ENCODE measurements at regions not wholly inside any gene's neighbourhood (a gene's known extent, or its start where the extent isn't known, plus 50 kb on each side); places are given as distances from the start of the nearest gene placed in this dataset.
"Not testable (repeated sequence)": the region's sequence is repeated elsewhere in the genome, so short reads cannot be mapped to it uniquely, and the experiment has no call there.

DNA sequence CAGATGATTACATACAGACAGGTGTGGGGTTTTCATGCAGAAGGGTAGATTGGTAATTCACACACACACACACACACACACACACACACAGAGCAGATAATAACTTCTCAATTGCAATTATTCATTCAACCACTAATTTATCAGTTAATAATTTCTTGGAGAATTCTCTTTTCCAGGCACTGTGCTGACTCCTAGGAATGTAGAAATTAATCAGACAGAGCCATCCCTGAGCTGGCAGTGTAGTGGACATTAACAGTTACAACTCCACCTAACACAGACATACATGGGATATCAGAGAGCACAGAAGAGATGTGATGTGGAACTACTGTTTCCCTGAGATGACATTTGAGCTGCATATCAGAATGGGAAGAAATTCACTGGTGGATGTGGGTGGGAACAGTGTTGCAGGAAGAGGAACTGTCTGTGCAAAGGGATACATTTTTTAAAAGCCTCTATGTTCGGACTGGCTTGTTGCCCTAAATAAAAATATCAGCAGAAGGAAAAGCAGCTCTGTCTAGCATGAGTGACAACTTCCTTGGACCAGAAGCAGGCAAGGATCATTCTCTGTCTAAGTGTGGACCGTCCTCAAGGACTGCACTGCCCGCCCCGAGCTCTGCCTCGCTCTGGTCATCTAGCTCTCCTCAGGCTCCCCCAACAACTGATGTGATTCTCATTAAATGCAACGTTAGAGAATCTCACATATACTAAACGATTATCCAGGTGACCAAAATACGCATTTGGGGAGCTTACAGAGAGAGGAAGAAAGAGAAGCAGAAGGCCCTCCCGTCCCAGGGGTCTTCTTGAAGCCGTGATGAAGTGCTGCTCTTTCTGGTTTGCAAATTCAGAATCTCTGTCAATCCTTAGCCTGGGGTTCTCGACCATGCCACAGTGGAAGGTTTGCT lies 173.4 kb upstream of the TRIB2 start:
- DNase-seq (ENCODE audit: low spot score): no peak

DNA sequence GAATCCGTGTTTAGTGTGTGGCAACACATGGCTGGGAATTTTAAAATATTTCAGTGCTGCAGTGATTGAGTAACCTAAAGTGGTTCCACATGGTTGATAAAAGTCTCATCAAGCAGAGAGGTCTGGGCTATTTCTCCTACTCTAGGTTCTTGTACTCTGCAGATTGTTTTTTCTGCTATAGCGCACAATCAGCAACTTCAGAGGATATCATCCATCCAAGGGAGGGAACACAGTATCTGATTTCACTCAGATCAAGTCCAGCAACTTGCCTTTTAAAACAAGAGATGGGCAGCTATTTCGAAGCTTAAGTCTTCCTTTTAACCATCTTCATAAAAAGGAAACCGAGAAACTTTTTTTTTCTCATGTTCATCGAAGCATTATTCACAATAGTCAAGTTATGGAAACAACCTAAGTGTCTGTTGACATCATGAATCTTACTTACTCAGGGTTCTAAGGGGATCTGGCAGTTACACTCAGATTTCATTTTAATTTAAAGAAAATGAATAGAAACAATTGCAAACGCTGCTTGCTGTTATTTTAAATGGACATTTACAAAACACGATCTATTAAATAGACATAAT lies 172.7 kb upstream of the TRIB2 start:
- DNase-seq (ENCODE audit: low spot score): no peak

DNA sequence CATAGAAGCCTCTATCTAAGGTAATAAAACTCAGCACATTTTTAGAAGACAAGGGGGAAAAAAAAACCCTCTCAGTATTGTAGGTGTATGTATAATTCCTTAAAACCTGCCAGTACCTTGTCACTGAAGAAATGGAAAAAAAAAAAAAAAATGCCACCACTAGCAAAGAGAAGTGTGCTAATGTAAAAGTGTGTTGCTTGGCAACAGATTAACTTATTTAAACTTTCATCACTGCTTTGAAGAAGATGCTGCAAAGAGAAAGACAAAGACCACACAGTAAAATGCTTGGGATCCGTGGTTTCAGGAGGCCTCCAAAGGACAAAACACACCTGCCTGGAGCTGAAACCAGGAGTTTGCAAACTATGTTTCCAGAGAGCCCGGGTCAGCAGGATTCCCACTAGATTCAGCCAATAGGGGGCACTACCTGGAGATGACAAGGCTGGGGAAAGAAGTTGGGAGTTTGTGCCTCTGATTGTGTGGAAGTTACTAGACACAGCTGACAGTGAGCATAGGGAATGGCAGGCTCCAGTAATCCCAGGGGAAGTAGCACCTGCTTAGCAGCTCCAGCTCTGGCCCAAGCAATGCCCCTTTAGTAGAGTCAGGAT lies 169.1 kb upstream of the TRIB2 start:
- no peak for DNase-seq (ENCODE audit: low spot score)

DNA sequence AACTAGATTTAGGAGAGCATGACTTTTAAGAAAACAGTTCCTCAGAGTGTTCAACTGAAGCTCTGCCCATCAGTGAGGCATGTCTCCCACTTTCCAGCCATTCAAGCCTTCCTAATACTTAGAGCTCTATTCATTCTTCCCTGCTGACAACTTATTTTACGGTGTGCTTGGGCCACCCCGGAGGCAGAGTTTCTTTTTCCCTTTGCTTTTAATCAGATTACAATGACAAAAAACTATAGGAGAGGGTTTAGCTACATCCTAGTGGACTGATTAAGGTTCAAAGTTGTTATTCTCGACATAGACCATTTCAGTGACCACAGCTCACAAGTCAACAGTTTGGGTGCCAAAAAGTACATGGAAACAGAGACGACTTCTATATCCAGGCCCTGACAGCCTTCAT lies 167.8 kb upstream of the TRIB2 start:
- no peak for DNase-seq (ENCODE audit: low spot score)

DNA sequence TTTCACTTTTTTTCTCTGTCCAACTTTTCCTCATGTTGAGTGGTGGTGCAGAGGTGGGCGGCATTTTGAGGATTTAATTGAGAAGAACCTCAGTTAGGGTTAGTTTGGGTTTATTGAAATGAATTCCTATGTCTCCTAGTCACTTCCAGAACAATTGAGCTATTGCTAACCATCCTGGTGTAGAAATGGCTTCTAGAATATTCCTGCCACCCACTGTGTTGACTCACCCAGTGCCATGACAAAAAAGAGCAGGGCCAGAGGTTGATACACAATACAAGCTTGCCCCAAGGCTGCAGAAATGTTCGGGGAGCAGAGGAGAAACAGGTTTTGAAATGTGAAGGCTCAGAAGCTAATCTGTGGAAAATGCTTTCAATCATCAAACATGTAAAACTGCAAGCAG lies 167.1 kb upstream of the TRIB2 start:
- DNase-seq (ENCODE audit: low spot score): no peak

DNA sequence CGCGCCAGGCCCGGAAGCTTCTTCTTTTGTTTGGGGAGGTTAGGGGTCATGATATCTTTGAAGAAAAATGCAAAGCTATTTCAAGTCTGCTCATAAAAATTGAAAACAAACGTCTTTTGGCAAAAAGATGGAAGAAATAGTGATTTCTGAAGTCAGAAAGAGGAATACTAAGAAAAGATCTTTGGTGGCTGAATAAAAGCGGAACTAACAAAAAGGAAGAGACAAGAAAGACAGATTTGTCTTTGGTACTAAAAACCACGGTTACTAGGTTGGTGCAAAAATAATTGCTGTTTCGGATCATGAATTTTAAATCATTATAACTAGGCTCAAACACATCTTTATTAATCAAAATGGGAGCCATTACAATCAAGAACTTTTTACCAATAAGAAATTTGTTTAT lies 164.6 kb upstream of the TRIB2 start:
- no peak for DNase-seq (ENCODE audit: low spot score)

DNA sequence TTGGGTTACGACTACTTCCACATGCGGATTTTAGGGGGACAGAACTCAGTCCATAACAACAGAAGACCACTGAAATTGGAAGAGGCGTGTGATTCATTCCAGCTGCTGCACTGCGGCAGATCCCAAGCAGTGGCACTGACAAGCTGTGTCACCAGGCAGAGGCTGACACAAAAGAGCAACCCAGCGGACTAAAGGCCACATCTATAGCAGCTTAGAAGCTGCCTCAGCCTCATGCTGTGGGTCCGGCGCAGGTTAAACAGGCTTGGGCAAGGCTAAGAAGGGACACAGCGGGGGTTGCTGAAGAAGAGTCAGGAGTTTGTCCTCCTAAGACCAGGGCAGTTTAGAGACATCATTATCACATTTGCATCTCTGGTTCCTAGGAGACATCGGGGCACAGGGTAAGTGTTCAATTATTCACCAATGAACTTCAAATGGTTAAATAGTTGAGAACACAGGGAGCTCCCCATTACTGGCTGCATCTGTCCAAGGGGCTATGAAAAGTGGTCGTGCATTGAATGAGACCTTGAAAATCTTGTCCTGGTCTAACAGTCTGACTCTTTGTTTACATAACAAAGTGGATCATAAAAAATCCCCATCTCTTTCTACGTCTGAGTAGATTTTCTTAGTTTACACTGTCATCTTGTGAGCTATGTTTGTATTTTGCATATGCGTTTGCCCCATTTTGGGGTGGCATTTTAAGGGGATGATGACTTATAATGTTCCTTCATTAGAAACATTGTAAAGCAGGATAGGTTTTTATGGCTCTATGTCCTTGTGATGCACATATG lies 162.3 kb upstream of the TRIB2 start:
- DNase-seq (ENCODE audit: low spot score): no peak

DNA sequence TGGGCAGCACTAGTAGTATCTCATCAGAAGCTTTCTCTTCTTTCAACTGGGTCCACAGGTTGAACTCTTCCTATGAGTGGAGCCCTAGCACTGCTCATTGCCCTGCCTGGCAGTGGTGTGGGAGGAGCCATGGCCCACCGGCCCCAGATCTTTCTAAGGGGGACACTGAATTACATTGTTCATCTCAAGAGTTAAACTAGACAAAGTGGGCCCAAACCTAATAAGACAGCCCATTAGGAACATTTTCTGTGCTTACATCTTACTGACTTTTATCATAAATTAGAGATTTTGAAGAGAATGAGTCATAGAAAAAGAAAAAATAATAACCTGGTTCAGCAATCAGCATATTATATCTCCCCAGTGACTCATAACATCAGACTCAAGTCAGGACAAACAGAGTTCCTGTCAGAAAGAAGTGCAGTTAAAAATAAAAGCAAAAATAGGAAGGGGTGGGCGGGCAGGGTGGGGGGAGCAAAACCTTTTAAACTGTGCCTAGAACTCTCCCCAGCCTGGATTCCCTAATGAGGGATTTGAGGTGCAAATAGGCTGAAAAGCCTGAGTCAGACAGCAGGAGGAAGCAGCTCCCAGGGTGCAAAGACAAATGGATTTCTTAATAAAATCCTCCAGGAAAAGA lies 161.6 kb upstream of the TRIB2 start:
- no peak for DNase-seq (ENCODE audit: low spot score)

DNA sequence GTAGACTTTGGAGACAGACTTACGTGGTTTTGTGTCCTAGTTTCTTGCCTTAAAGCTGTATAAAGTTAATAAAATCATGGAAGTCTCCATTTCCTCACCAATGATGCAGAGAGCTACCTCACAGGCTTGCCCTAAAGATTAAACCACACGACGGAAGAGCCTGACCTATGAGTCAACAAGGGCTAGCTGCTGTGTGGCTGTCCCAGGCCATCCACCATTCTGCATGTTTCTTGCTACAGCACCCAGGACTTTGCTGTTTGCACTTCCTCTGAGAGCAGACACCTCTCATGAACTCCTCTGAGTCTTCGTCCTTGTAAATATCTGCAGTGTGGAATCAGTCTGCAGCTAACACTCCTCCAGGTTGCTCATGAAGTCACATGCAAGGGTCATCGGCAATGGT lies 160.0 kb upstream of the TRIB2 start:
- DNase-seq (ENCODE audit: low spot score): no peak

DNA sequence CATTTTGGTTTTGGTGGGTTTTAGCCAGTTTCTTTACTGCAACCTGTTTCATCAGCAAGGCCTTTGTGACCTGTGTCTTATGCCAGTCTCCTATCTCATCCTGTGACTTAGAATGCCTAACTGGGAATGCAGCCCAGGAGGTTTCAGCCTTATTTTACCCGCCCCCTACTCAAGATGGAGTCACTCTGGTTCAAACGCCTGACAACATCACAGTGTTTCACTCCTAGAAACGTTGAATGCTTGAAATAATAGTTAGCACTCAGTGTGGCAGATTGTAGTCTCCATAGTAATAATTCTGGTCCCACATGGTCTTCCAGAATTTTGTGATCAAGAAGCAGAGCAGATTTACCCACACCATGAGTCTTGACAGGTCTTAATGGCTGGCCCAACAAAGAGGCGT lies 159.0 kb upstream of the TRIB2 start:
- no peak for DNase-seq (ENCODE audit: low spot score)

DNA sequence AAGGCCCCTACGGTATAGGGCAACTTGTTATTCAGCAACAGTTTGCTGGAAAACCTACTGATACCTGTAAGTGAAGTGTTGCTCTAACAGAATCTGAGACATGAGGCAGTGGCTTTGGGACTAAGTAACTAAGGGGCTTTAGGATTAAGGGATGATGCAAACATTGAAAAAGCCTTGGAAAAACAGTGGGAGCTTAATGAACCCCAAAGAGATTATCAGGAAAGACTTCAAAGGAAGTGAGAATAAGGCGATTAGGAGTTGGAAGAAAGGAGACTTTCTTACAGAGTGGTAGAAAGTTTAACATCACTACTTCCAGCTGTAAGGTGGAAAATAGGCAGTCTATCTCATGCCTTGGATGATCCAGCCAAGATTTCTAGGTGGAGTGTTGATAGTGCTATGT lies 158.2 kb upstream of the TRIB2 start:
- no peak for DNase-seq (ENCODE audit: low spot score)

DNA sequence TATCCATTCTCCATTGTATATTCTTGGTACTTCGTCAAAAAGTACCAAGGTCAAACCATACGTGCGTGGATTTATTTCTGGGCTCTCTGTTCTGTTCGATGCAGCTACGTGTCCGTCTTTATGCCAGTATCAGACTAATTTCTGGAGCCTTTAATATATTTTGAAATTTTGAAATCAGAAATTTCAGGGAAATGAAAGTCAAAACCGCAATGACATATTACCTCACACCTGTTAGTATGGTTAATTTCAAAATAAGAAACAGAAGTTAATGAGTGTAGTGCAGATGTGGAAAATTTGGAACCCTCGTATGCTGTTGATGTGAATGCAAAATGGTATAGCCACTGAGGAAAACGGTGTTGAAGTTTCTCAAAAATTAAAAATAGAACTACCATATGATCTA lies 156.1 kb upstream of the TRIB2 start:
- no peak for DNase-seq (ENCODE audit: low spot score)

DNA sequence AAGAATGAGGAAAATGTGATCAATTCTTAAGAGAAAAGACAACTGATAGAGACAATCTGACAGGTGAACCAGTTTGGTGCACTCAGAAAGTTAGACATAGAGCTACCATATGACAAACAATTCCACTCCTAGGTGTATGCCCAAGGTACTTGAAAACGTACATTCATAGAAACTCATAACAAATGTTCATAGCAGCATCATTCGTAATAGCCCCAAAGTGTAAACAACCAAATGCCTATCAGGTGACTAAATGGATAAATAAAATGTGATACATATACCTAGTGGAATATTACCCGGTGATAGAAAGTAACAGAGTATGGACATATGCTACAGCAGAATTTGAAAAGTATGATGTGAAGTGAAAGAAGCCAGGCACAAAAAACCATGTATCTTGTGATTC lies 149.3 kb upstream of the TRIB2 start:
- no peak for DNase-seq (ENCODE audit: low spot score)

DNA sequence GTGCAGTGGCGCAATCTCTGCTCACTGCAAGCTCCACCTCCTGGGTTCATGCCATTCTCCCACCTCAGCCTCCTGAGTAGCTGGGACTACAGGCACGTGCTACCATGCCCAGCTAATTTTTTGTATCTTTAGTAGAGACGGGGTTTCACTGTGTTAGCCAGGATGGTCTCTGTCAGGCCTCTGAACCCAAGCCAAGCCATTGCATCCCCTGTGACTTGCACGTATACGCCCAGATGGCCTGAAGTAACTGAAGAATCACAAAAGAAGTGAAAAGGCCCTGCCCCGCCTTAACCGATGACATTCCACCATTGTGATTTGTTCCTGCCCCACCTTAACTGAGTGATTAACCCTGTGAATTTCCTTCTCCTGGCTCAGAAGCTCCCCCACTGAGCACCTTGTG lies 147.2 kb upstream of the TRIB2 start:
- not testable (repeated sequence) for DNase-seq (ENCODE audit: low spot score)

DNA sequence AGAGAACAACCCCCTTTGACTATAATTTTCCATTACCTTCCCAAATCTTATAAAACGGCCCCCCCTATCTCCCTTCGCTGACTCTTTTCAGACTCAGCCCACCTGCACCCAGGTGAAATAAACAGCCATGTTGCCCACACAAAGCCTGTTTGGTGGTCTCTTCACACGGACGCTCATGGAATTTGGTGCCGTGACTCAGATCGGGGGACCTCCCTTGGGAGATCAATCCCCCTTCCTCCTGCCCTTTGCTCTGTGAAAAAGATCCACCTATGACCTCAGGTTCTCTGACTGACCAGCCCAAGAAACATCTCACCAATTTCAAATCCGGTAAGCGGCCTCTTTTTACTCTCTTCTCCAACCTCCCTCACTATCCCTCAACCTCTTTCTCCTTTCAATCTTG lies 146.8 kb upstream of the TRIB2 start:
- DNase-seq (ENCODE audit: low spot score): not testable (repeated sequence)

DNA sequence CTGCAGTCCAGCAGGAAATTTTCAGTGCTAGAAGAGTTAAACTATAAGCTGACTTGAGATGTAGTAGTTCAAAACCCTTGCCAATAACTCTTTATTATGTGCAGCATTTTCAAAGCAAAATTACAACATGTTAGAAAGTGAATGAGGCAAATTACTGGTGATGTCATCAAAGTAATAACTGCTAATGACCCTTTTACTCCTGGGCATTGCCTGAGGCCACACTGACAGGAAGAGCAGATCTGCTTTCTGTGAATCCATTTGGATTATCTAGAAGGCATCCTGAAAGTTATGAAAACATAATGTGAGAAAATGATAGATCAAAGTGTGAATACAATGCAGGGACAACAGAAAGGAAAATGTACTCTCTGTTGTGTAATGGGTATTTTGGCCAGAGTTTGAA lies 139.6 kb upstream of the TRIB2 start:
- no peak for DNase-seq (ENCODE audit: low spot score)

DNA sequence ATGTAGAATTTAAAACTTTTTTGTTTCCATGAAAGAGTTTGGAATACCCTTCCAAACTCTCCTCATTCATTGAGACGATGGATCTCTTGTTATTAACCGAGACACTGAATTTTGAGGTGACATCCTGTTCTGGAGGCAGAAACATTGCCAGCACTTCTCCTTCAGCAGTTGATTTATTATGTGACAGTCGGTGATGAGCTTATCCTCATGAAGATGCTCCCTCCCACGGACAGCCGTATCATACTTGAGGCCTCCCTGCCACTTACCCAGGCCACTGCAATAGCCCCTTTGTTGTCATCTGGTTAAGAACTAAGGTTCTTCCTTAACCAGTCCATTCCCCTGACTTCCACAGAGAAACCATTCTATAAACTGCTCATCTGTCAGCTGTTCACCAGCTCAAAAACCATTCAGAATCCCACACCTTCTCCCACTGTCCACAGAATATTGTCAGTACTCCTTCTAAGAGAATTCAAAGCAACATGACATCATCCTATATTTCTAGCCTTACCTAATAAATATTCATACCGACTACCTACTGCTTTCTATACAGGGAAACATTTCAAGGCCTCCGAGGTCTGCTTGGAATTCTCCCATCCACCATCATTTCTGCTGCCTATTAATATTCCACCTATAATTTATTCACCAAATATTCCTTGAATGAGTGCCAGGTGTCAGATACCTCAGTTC lies 139.0 kb upstream of the TRIB2 start:
- DNase-seq (ENCODE audit: low spot score): no peak

DNA sequence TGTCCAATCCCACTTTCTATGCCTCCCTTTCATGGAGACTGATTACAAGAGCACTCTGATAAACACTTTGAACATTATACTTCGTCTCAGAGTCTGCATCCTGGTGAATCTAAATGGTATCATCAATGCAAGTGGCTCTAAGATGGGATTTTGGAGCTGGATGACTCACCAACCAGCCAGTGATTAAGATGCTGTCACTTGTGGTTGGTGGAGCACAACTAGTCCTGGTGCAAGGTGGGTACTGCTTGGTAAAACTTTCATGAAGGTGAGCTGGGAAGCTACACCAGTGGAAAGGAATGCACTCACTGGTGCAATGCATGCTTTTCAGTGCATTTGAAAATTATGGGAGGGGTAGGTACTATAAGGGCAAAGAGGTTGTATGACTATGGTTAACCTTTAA lies 137.7 kb upstream of the TRIB2 start:
- DNase-seq (ENCODE audit: low spot score): no peak

DNA sequence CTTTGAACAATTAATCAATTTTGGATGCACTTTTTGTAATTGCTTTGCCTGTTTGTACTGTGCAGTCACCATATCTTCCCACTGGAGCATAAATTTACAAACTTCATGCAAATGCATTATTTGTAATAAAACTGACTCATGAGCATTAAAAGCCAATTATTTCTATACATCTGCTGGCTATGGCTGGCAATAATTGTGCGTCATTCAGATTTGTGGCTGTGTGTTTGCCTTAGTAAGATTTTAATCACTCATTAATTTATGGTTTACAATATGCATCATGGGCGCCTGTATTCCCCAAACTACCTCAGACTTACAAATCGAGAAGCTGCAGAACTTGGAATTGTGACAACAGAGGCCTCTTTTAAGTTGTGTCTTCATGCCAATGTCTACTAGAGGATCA lies 132.4 kb upstream of the TRIB2 start:
- no peak for DNase-seq (ENCODE audit: low spot score)

DNA sequence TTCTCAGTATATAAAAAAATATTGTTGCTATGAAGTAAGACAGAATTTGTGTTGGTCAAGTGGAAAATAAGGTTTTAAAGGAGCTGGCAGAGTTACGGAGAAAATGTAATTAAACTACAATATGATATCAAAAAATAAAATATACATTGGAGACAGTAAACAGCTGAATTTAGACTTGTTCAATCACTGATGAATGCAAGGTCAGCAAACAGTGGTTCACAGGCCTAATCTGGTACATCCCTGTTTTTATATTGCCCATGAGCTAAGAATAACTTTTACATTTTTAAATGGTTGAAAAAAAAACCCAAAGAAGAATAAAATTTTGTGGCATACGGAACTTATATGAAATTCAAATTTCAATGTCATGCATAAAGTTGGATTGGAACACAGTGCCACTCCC lies 131.0 kb upstream of the TRIB2 start:
- DNase-seq (ENCODE audit: low spot score): no peak

DNA sequence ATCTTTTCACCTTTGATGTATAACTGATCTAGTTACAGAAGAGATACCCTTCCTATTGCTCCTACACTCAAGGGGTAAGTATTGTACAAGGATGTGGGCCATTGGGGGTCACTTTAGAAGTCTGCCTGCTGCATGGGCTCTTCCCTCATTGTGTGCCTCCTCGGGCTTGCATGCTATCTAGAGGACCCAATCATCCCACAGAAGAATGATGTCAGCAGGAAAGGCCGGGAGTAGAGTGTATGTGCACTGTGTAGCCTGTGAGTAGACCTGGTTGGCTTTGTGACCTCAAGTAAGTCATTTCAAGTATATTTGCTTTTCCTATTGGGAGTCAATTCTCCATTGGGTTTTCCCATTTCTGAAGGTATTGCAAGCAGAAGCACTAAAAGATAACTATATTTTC lies 129.5 kb upstream of the TRIB2 start:
- DNase-seq (ENCODE audit: low spot score): no peak

All from globus pallidus (tissue), 1 donor.